HCT116 (cell line): ENCODE measurements at regions not wholly inside any gene's neighbourhood (a gene's known extent, or its start where the extent isn't known, plus 50 kb on each side); places are given as distances from the start of the nearest gene placed in this dataset.

Experiments
- ATAC-seq: fragments of 200-7000 bp; cut with Tn5 transposase; 2 replicates; pipeline ENCODE4 v1.9.1; 2020; ENCODE audit warnings: mild to moderate bottlenecking, moderate library complexity
- BruUV-seq: library from RNA; stranded (reverse); fragments of 400-500 nt; replicated peaks from 2 replicates; lab custom pipeline; 2021; lab: Mats Ljungman, UMichigan
- CTCF ChIA-PET: fragments of 300-600 bp; sonication (Branson Sonifier 250); formaldehyde crosslinking; loops from one replicate; lab custom pipeline; 2021; ENCODE audit warnings: antibody characterized with exemption; lab: Charles Lee
- POLR2A ChIA-PET: fragments of 300-600, 350-600 bp; sonication (Branson Sonifier 250); formaldehyde crosslinking; loops from one replicate; lab custom pipeline; 2021; ENCODE audit warnings: antibody characterized with exemption; lab: Charles Lee
- RAD21 ChIA-PET, 2 experiments: fragments of 300-600 bp; sonication (Branson Sonifier 250); formaldehyde crosslinking; loops; one replicate each; lab custom pipeline; 2023; ENCODE audit warnings: low total read pairs in 2 of 2; ENCODE audit not compliant: uncharacterized antibody in 2 of 2, unreplicated experiment in 2 of 2, low non-redundant PET in 1 of 2; lab: Charles Lee
- DNase-seq: peaks from one replicate; pipeline ENCODE4 v3.0.0-alpha.2; 2010; ENCODE audit warnings: low read depth, low spot score
- H2AFZ ChIP-seq: fragments of 200-600 bp; shearing (Covaris generic), sonication (generic); 2 replicates; pipeline ENCODE4 v1.6.1; 2017; ENCODE audit warnings: low read depth, mixed run types, mixed read lengths, antibody characterized with exemption, low read length; ENCODE audit not compliant: poor library complexity, severe bottlenecking
- H3K27ac ChIP-seq: 2 replicates; pipeline ENCODE4 v1.5.1; 2012; ENCODE audit warnings: low read depth, low read length
- H3K27me3 ChIP-seq: fragments of 200-600 bp; sonication (generic); 2 replicates; pipeline ENCODE4 v1.6.1; 2016; ENCODE audit warnings: mixed run types, low read length, mixed read lengths; ENCODE audit not compliant: insufficient read depth
- H3K36me3 ChIP-seq, 2 experiments: fragments of 200-500 bp in 1 of 2; fragments of 200-600 bp in 1 of 2; sonication (Bioruptor generic) in 1 of 2; sonication (generic) in 1 of 2; 2 replicates each; pipeline versions ENCODE4 v1.5.1 to v1.6.1; 2014 to 2016; ENCODE audit warnings: low read length in 2 of 2, inconsistent platforms in 1 of 2, mixed read lengths in 1 of 2, mixed run types in 1 of 2; ENCODE audit not compliant: insufficient read depth in 2 of 2, control insufficient read depth in 1 of 2
- H3K4me1 ChIP-seq, 2 experiments: fragments of 200-600 bp in 1 of 2; sonication (generic) in 1 of 2; 2 replicates each; pipeline versions ENCODE4 v1.5.1 to v1.6.1; 2012 to 2017; ENCODE audit warnings: low read length in 2 of 2, inconsistent platforms in 1 of 2, mild to moderate bottlenecking in 1 of 2, mixed read lengths in 1 of 2, mixed run types in 1 of 2, moderate library complexity in 1 of 2; ENCODE audit not compliant: insufficient read depth in 2 of 2, control insufficient read depth in 1 of 2
- H3K4me2 ChIP-seq: fragments of 200-600 bp; sonication (generic); 2 replicates; pipeline ENCODE4 v1.6.1; 2017; ENCODE audit warnings: mixed run types, low read length, mixed read lengths
- H3K4me3 ChIP-seq, 2 experiments: fragments of 200-600 bp in 1 of 2; sonication (generic) in 1 of 2; replicated peaks in 1 of 2; 2 replicates each; pipeline ENCODE4 v1.5.1; 2011 to 2016; ENCODE audit warnings: low read length in 2 of 2, control low read depth in 1 of 2, low read depth in 1 of 2, mild to moderate bottlenecking in 1 of 2, mixed read lengths in 1 of 2, mixed run types in 1 of 2
- H3K79me2 ChIP-seq: fragments of 200-600 bp; sonication (generic); 2 replicates; pipeline ENCODE4 v1.6.1; 2017; ENCODE audit warnings: mild to moderate bottlenecking, mixed run types, low read length, moderate library complexity, mixed read lengths; ENCODE audit not compliant: insufficient read depth
- H3K9ac ChIP-seq: fragments of 200-600 bp; sonication (generic); 2 replicates; pipeline ENCODE4 v1.6.1; 2016; ENCODE audit warnings: low read length, mixed read lengths
- H3K9me2 ChIP-seq: fragments of 200-600 bp; sonication (generic), shearing (Covaris generic); 2 replicates; pipeline ENCODE4 v1.6.1; 2017; ENCODE audit warnings: mixed run types, mild to moderate bottlenecking, moderate library complexity; ENCODE audit not compliant: insufficient read depth
- H3K9me3 ChIP-seq, 2 experiments: fragments of 200-500 bp in 1 of 2; fragments of 200-600 bp in 1 of 2; sonication (Bioruptor generic) in 1 of 2; sonication (generic) in 1 of 2; 2 replicates each; pipeline ENCODE4 v1.6.1; 2014 to 2017; ENCODE audit warnings: low read length in 2 of 2, mixed read lengths in 2 of 2, inconsistent platforms in 1 of 2, low read depth in 1 of 2, mild to moderate bottlenecking in 1 of 2, mixed run types in 1 of 2, moderate library complexity in 1 of 2; ENCODE audit not compliant: control insufficient read depth in 1 of 2, insufficient read depth in 1 of 2
- H4K20me1 ChIP-seq: fragments of 200-600 bp; sonication (generic), shearing (Covaris generic); 2 replicates; pipeline ENCODE4 v1.6.1; 2017; ENCODE audit warnings: mixed run types, mild to moderate bottlenecking, moderate library complexity; ENCODE audit not compliant: insufficient read depth
- ATF3 ChIP-seq: IDR thresholded peaks from 2 replicates; pipeline ENCODE4 v1.6.1; 2012
- CBX3 ChIP-seq: IDR thresholded peaks from 2 replicates; pipeline ENCODE4 v1.6.1; 2012; ENCODE audit warnings: low read depth
- CEBPB ChIP-seq: IDR thresholded peaks from 2 replicates; pipeline ENCODE4 v1.6.1; 2012; ENCODE audit warnings: low read depth
- CTCF ChIP-seq, 3 experiments: fragments of 200-600 bp in 1 of 3; sonication (generic) in 1 of 3; IDR thresholded peaks in 2 of 3; conservative IDR thresholded peaks in 1 of 3; 2 replicates each; pipeline ENCODE4 v1.5.1; 2012 to 2017; ENCODE audit warnings: low read depth in 2 of 3, low read length in 2 of 3, antibody characterized with exemption in 1 of 3, borderline replicate concordance in 1 of 3, control low read depth in 1 of 3, mild to moderate bottlenecking in 1 of 3, mixed read lengths in 1 of 3, mixed run types in 1 of 3, moderate library complexity in 1 of 3; ENCODE audit not compliant: insufficient read depth in 1 of 3
- EGR1 ChIP-seq: IDR thresholded peaks from 2 replicates; pipeline ENCODE4 v1.6.1; 2012; ENCODE audit warnings: low read depth
- ELF1 ChIP-seq: IDR thresholded peaks from 2 replicates; pipeline ENCODE4 v1.6.1; 2012; ENCODE audit warnings: low read depth, borderline replicate concordance
- EZH2 ChIP-seq: fragments of 200-600 bp; sonication (generic); IDR thresholded peaks from 2 replicates; pipeline ENCODE4 v1.6.1; 2017; ENCODE audit warnings: antibody characterized with exemption, mixed run types
- FOSL1 ChIP-seq: IDR thresholded peaks from 2 replicates; pipeline ENCODE4 v1.6.1; 2012; ENCODE audit warnings: low read depth
- JUND ChIP-seq: IDR thresholded peaks from 2 replicates; pipeline ENCODE4 v1.6.1; 2012
- POLR2A ChIP-seq: IDR thresholded peaks from 2 replicates; pipeline ENCODE4 v1.7.0; 2011; ENCODE audit warnings: borderline replicate concordance; ENCODE audit not compliant: insufficient read depth, insufficient read length; ENCODE audit errors: extremely low read depth
- POLR2AphosphoS5 ChIP-seq: IDR thresholded peaks from 2 replicates; pipeline ENCODE4 v1.6.1; 2011; ENCODE audit warnings: mild to moderate bottlenecking, low read depth, low read length, moderate library complexity
- RAD21 ChIP-seq: IDR thresholded peaks from 2 replicates; pipeline ENCODE4 v1.6.1; 2012; ENCODE audit warnings: low read depth, mild to moderate bottlenecking
- REST ChIP-seq: IDR thresholded peaks from 2 replicates; pipeline ENCODE4 v1.6.1; 2012; ENCODE audit warnings: low read depth
- SP1 ChIP-seq: IDR thresholded peaks from 2 replicates; pipeline ENCODE4 v1.6.1; 2012; ENCODE audit warnings: low read depth
- SRF ChIP-seq: IDR thresholded peaks from 2 replicates; pipeline ENCODE4 v1.6.1; 2012; ENCODE audit warnings: low read depth
- ZBTB33 ChIP-seq: IDR thresholded peaks from 2 replicates; pipeline ENCODE4 v1.6.1; 2011; ENCODE audit warnings: mild to moderate bottlenecking, low read length, moderate library complexity; ENCODE audit not compliant: insufficient replicate concordance; ENCODE audit errors: extremely low read depth
- ZFX ChIP-seq: fragments of 450-650 bp; IDR thresholded peaks from 2 replicates; pipeline ENCODE4 v1.6.1; 2017
- ZNF274 ChIP-seq: fragments of 200-500 bp; sonication (Bioruptor generic); IDR thresholded peaks from 2 replicates; pipeline ENCODE4 v1.6.1; 2014; ENCODE audit warnings: mild to moderate bottlenecking, low read depth, low read length, inconsistent platforms
- intact Hi-C: fragments of 100-400 bp; cut with micrococcal nuclease; formaldehyde crosslinking; loops from 2 replicates; pipeline ENCODE4 v1.10.0; 2022

GRCh38 chr2:13481201-13481600 lies 764.5 kb downstream of the TRIB2 start:
- ChIA-PET RAD21 (no interaction called here), POLR2A (no interaction called here), CTCF (no interaction called here)
- Histone ChIP-seq H2AFZ (no peak overlapping the region), H3K9ac (no peak overlapping the region), H4K20me1 (no peaks in the 10 kb centered on the region), H3K4me1 (no peaks in the 10 kb centered on the region), H3K79me2 (no peaks in the 10 kb centered on the region), H3K36me3 (no peaks in the 10 kb centered on the region), H3K27ac (no peak overlapping the region), H3K9me2 (no peaks in the 10 kb centered on the region), H3K4me2 (no peak overlapping the region), H3K27me3 (no peaks in the 10 kb centered on the region), H3K4me3 (no peak overlapping the region), H3K9me3 (peaks cover 0 to 19% of the 10 kb centered on the region in 2 experiments; a peak in 2 of 4 replicates)
- intact Hi-C loops, result no loop called here
- TF ChIP-seq REST (no peak), POLR2A (no peak), SRF (no peak), JUND (no peak), EGR1 (no peak), ELF1 (no peak), FOSL1 (no peak), RAD21 (no peak), ZFX (no peak), ZNF274 (no peak), POLR2AphosphoS5 (no peak), SP1 (no peak), ATF3 (no peak), CEBPB (no peak), ZBTB33 (no peak), CTCF (IDR thresholded peaks at IDR 0.05 in 2 of 3, conservative IDR thresholded peaks at IDR 0.05 in 1 of 3; ENCODE audit: borderline replicate concordance in 1 of 3, insufficient read depth in 1 of 3, low read depth in 2 of 3, low read length in 2 of 3) (no peak), CBX3 (no peak), EZH2 (no peak)
- DNase-seq (no peak), ATAC-seq (no peak)
- BruUV-seq, result no TSS peak
